ENCODE measurements at regions not wholly inside any gene's neighbourhood (a gene's known extent, or its start where the extent isn't known, plus 50 kb on each side); places are given as distances from the start of the nearest gene placed in this dataset.

DNA sequence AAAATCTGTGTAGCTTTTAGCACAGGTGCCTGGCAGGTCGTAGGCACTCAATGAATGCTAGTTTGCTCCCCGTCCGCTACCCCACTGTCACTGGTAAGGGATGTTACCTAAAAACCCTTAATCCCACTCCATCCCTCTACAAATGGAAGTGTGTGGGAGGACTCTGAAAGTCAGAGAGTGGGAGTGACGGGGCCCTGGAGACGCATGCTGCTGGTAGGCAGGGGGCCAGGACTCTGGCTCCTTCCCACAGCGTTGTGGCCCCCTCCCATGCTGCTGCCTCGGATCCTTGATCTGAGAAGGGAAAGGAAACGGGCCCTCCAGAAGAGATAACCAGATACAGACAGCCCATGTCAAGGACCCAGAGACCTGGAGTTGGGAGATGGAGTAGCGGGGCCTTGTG is 249.3 kb downstream of the HAUS1 start:
- no peak for DNase-seq

- DNase-seq, result no peak
Observed at GRCh38 chr18:46356278-46357033, 252.3 kb downstream of the HAUS1 start.

DNA sequence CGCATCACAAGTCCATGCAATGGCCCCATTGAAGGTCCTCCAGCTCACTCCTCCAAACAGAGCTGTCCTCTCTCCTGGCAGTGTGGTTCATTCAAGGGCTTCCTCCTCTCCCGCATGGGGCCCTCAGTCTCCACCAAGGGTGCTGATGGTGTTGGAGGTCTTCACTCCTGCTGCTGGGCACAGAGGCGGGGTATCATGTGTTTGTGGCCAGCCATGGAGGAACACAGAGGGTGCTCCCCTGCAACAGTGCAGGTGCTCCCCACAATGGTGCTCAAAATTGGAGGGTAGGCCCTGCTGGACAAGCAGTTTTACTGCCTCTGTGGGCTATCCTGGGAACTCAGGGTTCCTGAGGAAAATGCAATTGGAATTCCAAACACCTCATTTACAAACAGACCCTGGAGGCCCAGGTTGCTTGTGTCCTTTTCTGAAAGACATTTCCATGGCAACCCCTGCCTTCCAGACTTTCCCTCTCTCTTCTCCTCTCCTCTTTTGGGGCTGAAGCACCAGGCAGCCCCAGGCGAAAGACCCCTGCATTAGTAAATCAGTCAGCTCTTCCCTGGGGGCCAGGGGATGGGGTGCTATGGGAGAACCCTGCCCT is 256.0 kb downstream of the HAUS1 start:
- no peak for DNase-seq

DNA sequence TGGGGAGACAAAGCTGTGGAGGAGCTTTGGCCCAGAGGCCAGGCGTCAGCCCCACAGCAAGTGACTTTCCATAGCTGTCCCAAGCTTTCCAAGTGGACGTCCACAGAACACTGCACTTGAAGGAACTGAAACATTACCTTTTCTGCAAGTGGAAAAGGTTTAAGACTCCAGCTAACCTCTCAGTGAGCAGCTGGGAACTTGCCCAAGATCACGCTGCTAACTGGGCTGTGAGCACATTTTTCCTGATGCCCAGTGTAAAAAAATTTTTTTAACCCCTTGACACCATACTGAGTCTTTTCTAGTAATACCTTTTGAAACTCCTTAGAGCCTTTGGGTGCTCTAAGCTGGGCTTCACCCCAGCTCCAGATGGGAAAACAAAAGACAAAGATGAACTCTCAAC is 256.7 kb downstream of the HAUS1 start:
- no peak for DNase-seq

DNA sequence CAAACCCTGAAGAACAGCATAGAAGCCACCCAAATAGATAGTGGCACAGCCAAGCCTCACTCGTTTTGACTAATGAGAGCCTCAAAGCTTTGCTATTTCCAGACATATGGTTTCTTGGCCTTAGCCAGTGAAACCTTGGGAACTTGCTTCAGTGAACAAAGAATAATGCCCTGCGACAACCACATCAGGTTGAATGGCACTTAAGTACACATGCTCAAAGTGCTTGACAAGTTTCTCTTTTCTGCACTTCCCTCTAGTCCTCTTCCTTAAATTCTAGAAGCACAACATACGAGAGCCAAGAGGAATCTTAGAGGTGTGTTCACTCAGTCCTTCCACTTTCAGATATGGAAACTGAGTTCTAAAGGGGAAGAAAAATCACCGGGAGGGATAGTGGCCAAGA is 258.3 kb downstream of the HAUS1 start:
- DNase-seq, result no peak

GRCh38 chr18:46364048-46364447 is 259.9 kb downstream of the HAUS1 start:
- DNase-seq, result no peak

DNA sequence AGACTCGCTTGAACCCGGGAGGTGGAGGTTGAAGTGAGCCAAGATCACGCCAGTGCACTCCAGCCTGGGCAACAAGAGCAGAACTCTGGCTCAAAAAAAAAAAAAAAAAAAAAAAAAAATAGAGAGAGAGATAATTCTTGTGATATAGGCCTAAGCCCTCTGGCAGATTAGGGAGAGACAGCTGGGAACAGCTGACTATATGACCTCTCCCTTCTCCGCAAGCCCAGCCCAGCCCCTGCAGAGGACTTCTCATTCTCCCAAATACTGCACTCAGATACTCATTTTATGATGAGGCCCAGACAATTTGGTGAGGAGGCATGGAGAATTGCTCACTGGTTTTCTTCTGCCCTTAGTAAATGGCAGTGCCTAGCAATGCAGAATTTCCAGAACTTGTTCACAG is 262.0 kb downstream of the HAUS1 start:
- DNase-seq, result no peak

- no peak for DNase-seq
Observed at GRCh38 chr18:46366751-46367376, 262.7 kb downstream of the HAUS1 start.

DNA sequence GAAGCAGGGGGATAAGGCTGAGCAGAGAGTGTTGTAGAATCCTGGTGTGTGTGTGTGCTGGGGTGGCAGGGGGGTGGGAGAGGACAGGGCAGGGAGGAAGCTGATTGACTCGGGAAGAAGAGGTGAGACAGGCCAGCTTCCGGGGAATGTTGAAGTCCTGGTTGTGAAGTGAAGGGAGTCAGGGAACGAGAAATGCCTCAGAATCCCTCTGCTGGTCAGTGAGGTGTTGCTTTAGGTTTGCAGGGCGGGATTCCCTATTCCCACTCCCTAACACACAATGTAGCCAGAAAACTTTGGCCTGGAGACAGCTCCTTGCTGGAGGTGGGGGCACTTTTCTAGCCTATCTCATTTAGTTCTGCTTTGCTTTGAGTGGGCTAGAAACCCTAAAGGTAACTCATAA is 265.1 kb downstream of the HAUS1 start:
- DNase-seq, result no peak

GRCh38 chr18:46370898-46371297 is 266.7 kb downstream of the HAUS1 start:
- DNase-seq, result no peak

GRCh38 chr18:46372670-46373069 is 268.5 kb downstream of the HAUS1 start:
- no peak for DNase-seq

DNA sequence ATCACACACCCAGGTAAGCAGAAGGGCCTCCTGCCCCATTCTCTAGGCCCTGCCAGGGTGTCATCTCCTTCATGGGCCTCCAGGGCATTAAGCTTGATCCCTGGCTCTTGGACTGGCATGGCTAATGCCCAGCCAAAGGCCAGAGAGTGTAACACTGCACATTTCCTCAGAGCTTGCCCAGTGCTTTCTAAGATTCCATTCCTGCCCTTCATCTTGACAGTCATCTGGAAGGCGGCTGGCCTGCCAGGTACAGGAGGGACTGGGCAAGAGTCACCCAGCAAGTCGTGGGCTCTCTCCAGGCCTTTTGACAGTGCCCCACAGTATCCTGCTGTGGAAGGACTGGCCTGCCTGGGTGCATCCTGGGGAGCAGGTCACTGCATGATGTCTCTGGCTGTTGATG is 268.9 kb downstream of the HAUS1 start:
- DNase-seq, result no peak

GRCh38 chr18:46373791-46374190 is 269.6 kb downstream of the HAUS1 start:
- no peak for DNase-seq

- DNase-seq, result no peak
Observed at GRCh38 chr18:46374850-46375249, 270.7 kb downstream of the HAUS1 start.

DNA sequence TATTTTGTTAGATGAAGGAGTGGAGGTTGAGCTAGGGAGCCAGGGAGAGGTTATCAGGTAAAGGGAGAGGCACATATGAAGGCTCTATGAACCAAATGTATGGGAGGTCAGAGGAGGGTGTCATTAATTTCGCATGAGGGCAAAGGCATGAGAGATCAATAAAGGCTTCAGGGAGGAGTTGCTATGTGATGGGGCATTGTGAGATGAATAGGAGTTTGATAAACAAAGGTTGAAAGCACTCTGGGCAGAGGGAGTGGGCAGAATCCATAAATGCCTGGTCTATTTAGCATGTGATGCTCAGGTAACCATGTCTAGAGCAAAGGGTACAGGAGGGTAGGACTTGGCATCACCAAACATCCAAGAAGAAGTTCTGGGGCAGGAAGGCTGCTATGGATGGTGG is 273.4 kb downstream of the HAUS1 start:
- no peak for DNase-seq

DNA sequence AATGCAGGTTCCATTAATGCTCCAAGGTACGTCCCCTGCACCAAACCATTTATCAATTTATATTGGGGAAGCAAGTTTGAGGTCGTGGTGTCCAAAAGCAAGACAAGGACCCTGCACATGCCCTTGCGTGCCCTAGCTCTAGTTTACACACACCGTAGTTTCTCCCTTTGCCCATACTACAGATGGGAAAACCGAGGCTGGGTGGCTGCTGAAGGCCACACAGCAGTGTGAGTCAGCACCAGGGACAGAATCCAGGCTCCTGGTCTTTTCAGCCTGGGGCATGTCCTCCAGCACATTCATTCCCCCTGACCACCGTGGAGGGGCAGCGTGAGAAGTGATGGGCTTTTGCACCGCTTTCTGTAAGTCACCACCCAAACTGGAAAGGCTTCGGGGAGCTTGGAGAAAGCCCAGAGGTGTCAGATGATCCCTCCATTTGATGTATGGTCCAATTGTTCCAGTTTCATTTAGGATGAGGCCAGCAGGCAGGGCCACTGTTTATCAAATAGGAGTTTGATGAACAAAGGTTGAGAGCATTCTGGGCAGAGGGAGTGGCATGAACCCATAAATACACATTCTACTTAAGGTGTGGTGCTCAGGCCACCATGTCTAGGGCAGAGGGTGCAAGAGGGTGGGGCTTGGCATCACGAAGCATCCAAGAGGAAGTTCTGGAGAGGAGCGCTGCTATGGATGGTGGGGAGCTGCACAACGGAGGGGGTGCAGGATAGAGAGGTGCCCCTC is 274.1 kb downstream of the HAUS1 start:
- no peak for DNase-seq

- DNase-seq, result no peak
Observed at GRCh38 chr18:46378864-46379207, 274.7 kb downstream of the HAUS1 start.

- DNase-seq, result no peak
Observed at GRCh38 chr18:46379323-46379950, 275.3 kb downstream of the HAUS1 start.

- no peak for DNase-seq
Observed at GRCh38 chr18:46385124-46385523, 271.9 kb downstream of the LOXHD1 start.

DNA sequence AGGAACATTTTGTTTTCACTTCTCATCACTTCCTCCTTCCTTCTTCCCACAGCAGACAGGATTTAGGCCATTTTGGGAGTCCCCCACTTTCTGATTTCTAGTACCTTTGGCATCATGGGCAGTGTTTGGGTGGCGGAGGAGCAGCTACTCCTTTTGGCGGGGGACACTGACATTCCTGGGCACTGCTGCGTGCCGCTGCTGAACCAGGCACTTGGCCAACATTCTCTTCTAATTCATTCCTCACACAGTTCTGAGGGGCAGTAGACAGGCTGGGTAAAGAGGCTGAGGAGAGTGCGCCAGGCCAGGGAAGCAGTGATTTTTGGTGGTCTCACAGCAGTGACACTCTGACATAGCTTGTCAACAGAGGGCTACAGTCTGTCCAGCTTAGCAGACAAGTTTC is 270.2 kb downstream of the LOXHD1 start:
- no peak for DNase-seq

GRCh38 chr18:46387441-46388131 is 269.4 kb downstream of the LOXHD1 start:
- DNase-seq, result no peak

DNA sequence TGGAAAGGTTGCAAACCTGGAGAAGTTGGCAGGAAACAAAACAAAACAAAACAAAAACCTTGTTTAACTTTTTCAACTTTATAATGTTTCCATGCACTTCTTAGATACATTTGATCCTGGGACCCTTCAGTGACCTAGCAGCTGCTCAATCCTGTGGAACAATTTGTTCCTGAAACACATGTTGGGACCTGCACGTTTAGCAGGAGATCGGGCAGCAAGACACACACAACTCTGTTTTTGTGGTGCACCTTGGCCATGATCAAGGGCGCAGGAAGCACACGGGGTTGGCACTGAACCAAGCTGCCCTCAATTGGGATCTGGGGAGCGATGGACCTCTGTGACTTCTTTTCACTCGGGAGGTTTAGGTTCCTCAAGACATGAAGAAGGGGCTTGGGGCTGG is 268.7 kb downstream of the LOXHD1 start:
- DNase-seq, result no peak

DNA sequence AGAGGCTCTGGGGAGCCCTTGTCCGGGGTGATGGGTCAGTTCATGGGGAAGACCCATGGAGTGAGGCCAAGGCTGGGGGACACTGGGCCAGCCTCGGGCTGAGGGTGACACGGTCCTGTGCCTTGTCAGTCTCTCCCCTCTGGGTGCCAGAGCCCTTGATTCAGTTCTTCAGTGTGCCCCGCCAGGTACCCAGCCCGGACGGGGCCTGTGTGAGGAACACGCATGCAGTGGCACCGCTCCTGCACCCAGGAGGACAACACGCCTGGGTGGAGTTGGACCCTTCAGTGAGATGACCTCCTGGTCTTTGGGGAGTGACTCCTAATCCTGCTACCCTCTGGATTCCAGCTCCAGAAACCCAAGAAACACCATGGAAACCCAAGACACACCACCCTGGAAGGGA is 264.4 kb downstream of the LOXHD1 start:
- no peak for DNase-seq

All from effector CD4-positive, alpha-beta T cell (primary cell).